ENCODE measurements at regions not wholly inside any gene's neighbourhood (a gene's known extent, or its start where the extent isn't known, plus 50 kb on each side); places are given as distances from the start of the nearest gene placed in this dataset.
"Not testable (repeated sequence)": the region's sequence is repeated elsewhere in the genome, so short reads cannot be mapped to it uniquely, and the experiment has no call there.

DNA sequence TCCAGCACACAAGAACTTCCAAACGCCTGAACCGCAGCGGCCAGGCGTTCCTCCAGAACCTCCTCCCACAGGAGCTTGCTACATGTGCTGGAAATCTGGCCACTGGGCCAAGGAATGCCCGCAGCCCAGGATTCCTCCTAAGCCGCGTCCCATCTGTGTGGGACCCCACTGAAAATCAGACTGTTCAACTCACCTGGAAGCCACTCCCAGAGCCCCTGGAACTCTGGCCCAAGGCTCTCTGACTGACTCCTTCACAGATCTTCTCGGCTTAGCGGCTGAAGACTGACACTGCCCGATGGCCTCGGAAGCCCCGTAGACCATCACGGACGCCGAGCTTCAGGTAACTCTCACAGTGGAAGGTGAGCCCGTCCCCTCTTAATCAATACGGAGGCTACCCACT lies 130.2 kb upstream of the ADCY2 start:
- in situ Hi-C loops (cut with HindIII; ENCODE audit: low sequenced_read_pairs), result loop anchor here (10.0 kb wide), 1 partner anchor 129 kb away; the partner anchor contains the start of gene ADCY2

DNA sequence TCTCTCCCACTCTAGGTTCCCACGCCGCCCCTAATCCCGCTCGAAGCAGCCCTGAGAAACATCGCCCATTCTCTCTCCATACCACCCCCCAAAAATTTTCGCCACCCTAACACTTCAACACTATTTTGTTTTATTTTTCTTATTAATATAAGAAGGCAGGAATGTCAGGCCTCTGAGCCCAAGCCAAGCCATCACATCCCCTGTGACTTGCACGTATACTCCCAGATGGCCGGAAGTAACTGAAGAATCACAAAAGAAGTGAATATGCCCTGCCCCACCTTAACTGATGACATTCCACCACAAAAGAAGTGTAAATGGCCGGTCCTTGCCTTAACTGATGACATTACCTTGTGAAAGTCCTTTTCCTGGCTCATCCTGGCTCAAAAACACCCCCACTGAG lies 127.2 kb upstream of the ADCY2 start:
- in situ Hi-C loops (cut with HindIII; ENCODE audit: low sequenced_read_pairs), result loop anchor here (10.0 kb wide), 1 partner anchor 126 kb away; the partner anchor contains the start of gene ADCY2

DNA sequence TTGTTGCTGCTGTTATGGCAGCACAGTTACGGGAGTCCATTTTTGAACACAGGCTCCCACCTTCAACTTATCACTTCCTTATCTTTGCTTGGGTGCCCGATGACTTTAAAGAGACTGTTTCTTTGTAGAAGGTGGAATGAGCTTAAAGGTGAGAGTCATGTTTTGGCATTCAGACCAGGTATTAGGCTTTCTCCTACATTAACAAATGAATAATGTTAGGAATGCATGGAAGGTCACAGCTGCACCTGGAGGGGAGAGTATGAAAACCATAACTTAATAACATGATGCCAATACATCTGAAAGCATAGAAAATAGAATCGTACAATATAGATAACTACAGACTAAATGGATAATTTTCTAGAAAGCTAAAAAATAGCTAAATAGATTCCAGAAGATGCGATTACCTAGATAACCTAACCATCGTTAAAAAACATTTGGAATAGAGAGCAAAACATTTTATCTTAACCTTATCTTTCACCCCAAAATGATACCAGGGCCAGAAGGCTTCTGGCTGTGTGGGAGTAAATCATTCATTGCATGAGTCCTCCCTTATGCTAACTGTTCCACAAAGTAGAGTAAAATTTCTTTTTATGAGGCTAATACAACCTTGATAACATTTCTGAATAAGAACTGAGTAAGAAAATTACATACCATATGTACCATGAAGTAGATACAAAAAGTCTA lies 126.2 kb upstream of the ADCY2 start:
- in situ Hi-C loops (cut with HindIII; ENCODE audit: low sequenced_read_pairs), result loop anchor here (10.0 kb wide), 1 partner anchor 125 kb away; the partner anchor contains the start of gene ADCY2

DNA sequence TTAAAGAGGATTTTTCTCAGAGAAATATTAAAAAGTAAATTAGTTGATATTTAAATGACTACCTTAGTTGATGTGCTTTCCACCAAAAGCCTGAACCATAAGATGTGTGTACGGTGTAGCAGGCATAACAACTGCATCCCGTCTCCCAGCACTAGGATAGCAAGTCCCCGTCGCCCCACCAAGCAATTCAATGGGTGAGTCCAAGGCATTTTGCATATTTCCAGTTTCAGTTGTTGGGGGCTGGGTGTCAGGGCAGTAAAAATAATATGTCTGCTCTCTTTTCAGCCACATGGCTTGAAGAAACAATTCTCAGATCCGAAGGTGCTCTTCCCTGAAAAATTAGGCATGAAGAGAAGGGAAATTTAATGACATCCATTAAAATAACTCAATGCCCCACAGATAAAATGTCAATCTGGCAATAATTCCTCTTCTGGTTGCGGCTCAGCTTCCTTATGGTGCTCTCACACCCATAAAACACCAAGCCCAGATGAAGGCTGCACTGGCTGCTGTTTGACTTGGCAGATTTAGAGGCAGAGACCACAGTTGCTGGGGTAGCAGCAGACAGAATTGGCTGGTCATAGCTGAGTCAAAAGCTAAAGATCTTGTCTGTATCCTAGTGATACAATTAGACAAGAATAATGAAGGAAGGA lies 124.4 kb upstream of the ADCY2 start:
- in situ Hi-C loops (cut with HindIII; ENCODE audit: low sequenced_read_pairs), result no loop called here

DNA sequence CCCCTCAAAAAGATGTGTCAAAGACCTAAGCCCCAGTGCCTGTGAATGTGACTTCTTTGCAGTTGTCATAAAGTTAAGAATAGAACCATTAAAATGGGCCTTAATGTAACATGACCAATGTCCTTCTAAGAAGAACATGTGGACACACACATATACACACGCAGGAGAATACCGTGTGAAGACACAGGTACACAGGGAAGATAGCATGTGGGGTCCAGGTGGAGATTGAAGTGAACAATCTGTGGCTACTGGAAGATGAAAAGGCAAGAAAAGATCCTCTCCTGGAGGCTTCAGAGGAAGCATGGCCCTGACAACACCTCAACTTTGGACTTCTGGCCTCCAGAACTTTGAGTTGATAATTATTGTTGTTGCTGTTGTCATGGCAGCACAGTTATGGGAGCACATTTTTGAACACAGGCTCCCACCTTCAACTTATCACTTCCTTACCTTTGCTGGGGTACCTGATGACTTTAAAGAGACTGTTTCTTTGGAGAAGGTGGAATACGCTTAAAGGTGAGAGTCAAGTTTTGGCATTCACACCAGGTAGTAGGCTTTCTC lies 123.5 kb upstream of the ADCY2 start:
- in situ Hi-C loops (cut with HindIII; ENCODE audit: low sequenced_read_pairs), result no loop called here

DNA sequence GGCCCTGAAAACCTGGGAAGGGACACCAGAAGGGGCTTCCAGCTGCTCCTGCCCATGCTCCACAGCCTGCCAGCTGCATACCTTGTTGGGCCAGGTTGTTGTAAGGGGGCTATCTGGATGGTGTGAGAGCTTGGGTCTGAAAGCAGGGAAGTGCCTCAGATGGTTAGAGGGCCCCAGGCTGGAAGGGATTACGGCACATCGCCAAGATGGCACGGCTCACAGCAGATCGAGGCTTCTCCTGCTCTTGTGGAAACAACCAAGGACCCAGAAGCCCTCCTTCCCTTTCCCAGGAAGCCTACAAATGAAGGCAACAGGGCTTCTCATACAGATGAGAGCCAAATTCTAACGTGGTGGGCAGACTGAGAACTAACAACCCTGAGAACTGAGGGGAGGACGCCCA lies 121.7 kb upstream of the ADCY2 start:
- in situ Hi-C loops (cut with HindIII; ENCODE audit: low sequenced_read_pairs), result no loop called here

DNA sequence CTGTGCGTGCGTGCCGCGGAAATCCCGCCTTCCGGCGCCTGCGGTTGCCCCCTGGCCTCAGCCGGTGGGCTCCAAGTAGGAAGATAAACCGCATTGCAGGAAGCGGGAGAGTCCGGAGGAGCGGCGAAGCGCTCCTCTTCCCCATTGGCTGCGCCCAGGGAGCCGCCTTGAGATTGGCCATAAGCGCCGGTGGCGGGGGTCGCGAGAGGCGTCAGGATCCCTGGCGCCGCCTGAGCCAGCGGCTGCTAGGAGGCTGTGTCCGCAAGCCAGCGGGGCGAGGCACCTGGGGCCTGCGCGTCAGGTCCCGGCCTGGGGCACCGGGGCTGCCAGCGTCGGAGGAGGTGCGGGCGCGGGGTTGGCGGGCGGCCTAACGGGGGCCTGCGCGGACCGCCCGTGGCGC lies 106.3 kb upstream of the ADCY2 start:
- in situ Hi-C loops (cut with HindIII; ENCODE audit: low sequenced_read_pairs), result not testable (repeated sequence)

DNA sequence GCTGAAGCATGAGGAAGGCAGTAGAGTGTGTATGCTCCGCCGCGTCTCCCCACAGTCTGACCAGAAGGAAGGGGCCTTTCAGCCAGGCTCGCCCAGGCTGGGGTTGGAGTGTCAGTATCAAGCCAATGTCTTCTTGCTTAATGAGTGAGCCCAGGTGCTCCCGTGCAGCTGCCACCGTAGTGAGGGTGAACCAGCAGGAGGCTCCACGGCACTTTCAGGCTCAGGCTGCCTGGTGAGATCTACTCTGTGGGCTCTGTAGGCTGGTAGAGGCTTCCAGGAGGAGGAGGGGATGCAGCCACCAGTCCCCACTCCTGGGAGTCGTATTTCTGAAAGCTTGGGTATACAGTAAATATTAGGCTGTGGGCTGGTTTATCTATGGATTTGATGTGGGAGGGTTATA lies 98.1 kb upstream of the ADCY2 start:
- in situ Hi-C loops (cut with HindIII; ENCODE audit: low sequenced_read_pairs), result not testable (repeated sequence)

DNA sequence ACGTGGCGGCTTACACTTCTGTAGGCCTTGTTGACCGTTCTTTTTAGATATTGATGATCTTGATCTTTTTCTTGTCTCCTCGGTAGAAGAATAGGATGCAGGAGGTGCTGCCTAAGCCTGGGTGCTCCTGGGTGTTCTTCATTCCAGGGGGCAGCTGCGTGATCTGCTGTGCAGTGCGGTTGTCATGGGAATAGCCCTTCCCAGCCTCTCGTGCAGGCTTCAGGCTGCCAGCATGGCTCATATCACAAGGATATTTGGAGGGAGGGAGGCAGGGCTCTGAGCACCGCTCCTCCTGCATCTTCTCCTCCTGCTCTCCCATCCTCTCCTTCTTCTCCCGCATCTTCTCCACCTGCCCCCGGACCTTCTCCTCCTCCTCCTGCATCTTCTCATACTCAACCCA lies 96.2 kb upstream of the ADCY2 start:
- in situ Hi-C loops (cut with HindIII; ENCODE audit: low sequenced_read_pairs), result not testable (repeated sequence)

DNA sequence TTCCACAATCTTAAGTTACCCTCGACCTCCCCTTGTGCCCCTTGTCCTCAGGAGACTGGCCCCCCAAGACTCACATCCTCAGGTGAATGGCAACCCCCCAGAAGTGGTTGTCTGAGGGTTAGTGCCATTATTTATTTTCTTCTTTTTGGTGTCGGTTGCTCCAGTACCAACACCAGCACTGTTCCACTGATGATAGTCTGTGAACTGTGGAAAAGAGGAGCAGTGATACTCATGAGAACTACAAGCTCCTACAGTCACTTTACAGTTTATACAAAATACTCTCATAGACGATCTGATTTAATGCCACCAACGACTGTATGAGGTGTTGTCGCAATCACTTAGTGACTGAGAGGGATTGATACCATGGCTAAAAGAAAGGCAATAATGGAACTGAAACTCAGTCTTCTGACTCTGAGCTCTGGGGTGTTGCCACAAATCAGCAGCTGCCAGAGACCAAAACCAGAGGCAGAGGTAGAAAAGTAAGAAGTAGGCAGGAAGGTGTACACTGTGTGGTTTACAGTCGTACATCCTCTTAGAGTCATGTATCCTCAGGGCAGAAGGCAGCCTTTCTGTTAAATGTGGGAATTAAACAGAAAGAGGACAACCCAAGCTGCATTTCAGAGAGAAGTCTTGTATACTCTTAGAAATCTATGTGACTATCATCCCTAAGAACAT lies 90.8 kb upstream of the ADCY2 start:
- in situ Hi-C loops (cut with HindIII; ENCODE audit: low sequenced_read_pairs), result not testable (repeated sequence)

DNA sequence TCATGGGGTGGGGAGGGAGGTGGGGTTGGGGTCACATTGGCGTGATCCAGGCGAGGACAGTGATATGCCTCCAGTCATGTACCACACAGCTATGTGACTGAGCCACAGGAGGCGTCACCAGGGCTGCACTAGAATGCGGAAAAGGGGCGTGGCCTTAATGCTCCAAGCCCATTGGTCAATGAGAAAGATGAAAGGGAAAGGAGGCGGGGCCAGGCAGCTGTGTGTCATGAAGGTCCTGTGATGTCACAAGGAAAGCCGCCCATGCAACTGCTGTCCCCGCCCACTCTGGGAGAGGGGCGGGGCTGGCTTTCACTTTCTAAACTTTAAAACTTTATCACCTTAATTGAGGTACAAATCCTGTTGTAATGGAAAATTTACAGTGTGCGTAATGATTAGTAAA lies 89.4 kb upstream of the ADCY2 start:
- in situ Hi-C loops (cut with HindIII; ENCODE audit: low sequenced_read_pairs), result not testable (repeated sequence)

DNA sequence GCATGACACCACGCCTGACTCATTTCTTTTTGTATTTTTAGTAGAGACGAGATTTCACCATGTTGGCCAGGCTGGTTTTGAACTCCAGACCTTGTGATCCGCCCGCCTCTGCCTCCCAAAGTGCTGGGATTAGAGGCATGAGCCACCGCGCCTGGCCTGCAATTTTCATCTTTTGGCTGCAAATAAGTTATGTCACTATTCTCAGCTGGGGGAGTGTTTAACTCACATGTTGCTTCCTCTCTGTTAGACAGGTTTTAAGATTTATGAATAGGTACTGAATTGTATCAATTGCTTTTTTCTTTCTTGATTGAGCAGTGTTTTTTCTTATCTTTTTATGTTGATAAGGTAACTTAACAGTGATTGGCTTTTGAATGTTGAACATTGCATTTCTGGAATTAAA lies 88.2 kb upstream of the ADCY2 start:
- in situ Hi-C loops (cut with HindIII; ENCODE audit: low sequenced_read_pairs), result not testable (repeated sequence)

DNA sequence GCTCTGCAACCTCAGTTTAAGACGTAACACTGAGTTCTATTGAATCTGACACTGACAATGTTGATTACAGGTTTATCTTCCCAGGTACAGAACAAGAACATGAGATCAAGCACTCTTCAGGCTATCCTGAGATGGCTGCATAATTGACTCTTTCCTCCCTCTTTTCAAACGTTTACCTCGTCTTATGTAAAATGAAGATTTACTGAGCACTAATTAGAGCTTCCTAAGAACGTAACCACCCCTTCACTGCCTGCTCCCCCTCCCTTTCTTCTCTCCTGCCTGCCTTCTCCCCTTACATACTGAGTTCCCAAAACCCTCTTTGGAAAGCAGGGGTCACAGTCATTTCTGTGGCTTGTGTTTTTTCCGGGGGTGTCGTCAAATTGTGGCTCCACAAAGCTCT lies 86.2 kb upstream of the ADCY2 start:
- in situ Hi-C loops (cut with HindIII; ENCODE audit: low sequenced_read_pairs), result not testable (repeated sequence)

DNA sequence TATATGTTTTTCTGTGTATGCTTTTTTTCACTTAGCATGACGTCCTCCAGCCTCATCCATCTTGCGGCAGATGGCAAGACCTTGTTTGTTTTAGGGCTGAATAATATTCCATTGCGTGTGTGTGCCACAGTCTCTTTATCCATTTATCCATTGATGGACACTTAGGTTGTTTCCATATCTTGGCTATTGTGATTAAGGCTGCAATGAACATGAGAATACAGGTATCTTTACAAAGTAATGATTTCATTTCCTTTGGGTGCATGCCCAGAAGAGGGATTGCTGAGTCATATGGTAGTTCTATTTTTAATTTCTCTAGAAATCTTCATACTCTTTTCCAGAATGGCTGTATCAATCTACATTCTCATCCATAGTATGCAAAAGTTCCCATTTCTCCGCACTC lies 85.3 kb upstream of the ADCY2 start:
- in situ Hi-C loops (cut with HindIII; ENCODE audit: low sequenced_read_pairs), result not testable (repeated sequence)

DNA sequence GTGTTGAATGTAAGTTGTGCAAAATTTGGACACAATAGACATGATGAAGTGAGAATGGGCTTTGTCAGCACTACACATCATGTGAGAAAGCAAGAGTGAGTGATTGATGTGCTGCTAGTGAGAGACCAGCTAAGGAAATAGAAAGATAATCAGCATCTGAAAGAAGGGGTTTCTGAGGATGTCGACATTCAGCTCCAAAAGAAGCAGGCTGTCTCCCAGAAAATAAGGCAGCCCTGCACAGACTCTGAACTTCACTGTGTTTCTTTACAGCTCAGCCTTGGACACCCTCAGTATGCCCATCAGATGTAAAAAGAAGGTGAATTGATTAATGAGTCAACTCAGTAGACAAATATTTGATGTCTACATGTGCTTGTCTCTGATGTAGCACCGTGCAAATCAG lies 80.8 kb upstream of the ADCY2 start:
- in situ Hi-C loops (cut with HindIII; ENCODE audit: low sequenced_read_pairs), result no loop called here

DNA sequence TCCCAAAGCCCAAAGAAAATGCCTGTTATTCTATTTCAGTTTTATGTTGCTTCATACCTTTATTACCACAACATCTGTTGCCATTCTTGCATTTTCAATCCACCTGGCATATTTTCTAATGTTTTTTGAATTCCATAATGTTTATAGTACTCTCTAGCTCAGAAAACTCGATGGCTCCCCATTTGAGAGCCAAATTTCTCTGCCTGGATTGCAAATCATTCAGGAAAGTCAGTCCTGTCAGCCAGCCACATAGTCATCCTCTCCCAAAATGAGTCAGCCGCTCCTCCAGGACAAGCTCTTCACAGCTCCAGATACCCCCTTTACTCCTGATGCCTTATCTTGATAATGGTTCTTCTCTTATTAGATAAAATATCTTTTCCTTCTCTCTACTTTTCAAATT lies 78.2 kb upstream of the ADCY2 start:
- in situ Hi-C loops (cut with HindIII; ENCODE audit: low sequenced_read_pairs), result no loop called here

DNA sequence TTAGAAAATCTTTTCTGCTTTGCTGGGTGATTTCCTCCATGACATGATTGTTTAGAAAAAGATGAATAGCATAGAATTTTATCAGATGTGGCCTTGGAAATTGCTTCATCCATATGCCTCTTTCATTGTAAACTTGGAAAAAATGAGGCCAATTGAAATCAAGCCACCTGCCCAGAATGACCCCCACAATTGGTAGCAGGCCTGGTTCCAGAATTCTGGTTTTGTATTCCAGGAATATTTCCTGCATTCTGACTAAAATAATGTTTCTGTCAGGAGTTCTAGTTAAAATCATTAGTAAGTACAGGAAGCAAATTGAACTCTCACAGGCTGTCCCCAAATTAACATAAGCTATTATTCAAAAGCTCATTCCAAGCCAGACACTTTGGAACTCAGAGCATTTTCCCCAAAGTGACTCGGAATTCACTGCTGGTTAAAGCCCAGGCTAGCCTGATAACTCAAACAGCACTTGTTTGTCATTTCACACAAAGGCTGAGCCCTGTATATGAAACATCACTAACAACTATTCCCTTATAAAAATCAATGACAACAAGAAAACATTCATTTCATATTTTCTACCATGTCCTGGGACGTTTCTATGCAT lies 75.1 kb upstream of the ADCY2 start:
- in situ Hi-C loops (cut with HindIII; ENCODE audit: low sequenced_read_pairs), result no loop called here

DNA sequence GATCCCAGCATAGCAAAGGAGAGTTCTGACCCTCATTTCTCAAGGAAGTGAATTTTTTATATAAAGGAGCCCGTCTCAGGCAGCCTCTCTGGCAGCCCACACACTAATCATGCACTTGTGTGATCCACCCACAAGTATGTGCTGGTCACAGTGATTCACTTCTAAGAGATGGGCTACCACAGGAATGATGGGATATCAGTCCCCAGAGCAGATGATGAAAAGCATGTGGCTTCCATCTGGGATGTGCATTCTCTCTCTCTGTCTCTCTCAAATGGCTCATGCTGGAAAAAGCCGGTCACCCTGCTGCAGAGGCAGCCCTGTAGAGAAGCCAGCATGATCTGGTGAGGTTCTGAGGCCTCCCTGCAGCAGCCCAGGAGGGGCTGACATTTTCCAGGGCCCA lies 74.2 kb upstream of the ADCY2 start:
- in situ Hi-C loops (cut with HindIII; ENCODE audit: low sequenced_read_pairs), result no loop called here

DNA sequence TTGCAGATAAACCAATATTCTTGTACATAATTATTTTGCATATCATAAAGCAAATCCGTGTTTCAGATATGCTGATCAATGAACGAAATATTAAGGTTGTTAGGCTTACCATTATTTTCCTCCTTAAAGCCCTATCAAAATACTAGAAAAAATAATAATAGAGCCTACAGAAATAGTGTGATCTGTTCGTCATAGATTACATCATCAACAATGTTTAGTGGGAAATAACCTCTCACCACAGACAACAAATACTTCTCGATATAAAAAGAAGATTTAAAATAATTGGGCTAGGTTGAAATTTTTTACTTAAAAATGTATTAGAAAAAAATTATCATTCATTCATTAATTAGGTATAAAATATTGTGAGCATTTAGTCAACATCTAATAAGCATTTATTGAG lies 71.0 kb upstream of the ADCY2 start:
- in situ Hi-C loops (cut with HindIII; ENCODE audit: low sequenced_read_pairs), result no loop called here

DNA sequence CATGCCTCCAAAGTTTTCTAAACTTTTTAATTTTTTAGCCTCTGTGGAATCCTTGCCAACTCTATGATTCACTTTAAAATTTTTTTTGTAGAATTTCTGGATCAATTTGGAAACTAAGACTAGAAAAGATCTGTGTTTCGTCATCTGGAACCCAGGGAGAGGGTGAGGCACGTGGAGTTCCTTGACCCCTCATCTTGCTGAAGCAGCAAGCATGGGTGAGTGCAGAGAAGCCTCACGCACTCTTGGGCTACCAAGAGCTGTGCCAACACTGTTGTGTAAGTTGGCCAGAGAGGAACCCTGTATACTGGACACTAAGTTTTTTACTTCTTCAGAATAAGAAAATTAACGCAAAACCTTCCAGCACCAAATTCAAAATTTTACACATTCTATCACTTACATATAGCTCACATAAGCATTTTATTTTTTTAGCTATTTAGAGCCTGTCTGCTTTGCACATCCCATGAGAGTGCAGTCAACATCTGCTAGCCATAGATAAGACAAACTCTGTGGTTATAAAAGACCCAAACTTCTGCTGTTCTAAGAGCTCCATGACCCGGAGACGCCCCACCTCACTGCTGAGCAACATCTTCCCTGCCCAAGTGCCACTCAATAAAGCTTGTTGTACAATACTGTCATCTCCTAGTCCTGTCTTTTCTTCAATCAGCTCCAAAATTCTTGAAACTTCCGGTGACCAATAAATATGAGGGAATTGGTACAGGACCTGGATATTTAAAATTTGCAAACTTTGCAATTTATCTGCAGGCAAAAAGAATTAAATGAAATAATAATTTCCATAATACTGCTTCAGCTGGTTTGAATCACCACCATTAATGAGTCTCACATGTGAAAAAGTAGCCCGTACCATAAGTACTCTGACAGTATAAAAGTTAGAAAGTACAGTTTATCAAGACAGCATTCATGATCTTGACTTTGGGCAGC lies 69.7 kb upstream of the ADCY2 start:
- in situ Hi-C loops (cut with HindIII; ENCODE audit: low sequenced_read_pairs), result no loop called here

All from DLD1 (cell line).